ENCODE measurements at regions not wholly inside any gene's neighbourhood (a gene's known extent, or its start where the extent isn't known, plus 50 kb on each side); places are given as distances from the start of the nearest gene placed in this dataset.
"Not testable (repeated sequence)": the region's sequence is repeated elsewhere in the genome, so short reads cannot be mapped to it uniquely, and the experiment has no call there.

GRCh38 chr18:46226461-46226860, 122.3 kb downstream of the HAUS1 start:
- DNase-seq (ENCODE audit: low read depth in 1 of 2, low spot score in 1 of 2) = no peak

- DNase-seq (ENCODE audit: low read depth in 1 of 2, low spot score in 1 of 2) = not testable (repeated sequence)
Measured at GRCh38 chr18:46229641-46230040, 125.5 kb downstream of the HAUS1 start.

GRCh38 chr18:46236156-46236555, 132.0 kb downstream of the HAUS1 start:
- no peak for DNase-seq (ENCODE audit: low read depth in 1 of 2, low spot score in 1 of 2)

GRCh38 chr18:46237891-46238290, 133.7 kb downstream of the HAUS1 start:
- DNase-seq (ENCODE audit: low read depth in 1 of 2, low spot score in 1 of 2) = no peak

- DNase-seq (ENCODE audit: low read depth in 1 of 2, low spot score in 1 of 2) = no peak
Measured at GRCh38 chr18:46239549-46239948, 135.4 kb downstream of the HAUS1 start.

GRCh38 chr18:46239998-46240397, 135.8 kb downstream of the HAUS1 start:
- no peak for DNase-seq (ENCODE audit: low read depth in 1 of 2, low spot score in 1 of 2)

- not testable (repeated sequence) for DNase-seq (ENCODE audit: low read depth in 1 of 2, low spot score in 1 of 2)
Measured at GRCh38 chr18:46241393-46241792, 137.2 kb downstream of the HAUS1 start.

GRCh38 chr18:46242183-46242582, 138.0 kb downstream of the HAUS1 start:
- no peak for DNase-seq (ENCODE audit: low read depth in 1 of 2, low spot score in 1 of 2)

- DNase-seq (ENCODE audit: low read depth in 1 of 2, low spot score in 1 of 2) = no peak
Measured at GRCh38 chr18:46243095-46243494, 138.9 kb downstream of the HAUS1 start.

GRCh38 chr18:46243673-46244072, 139.5 kb downstream of the HAUS1 start:
- DNase-seq (ENCODE audit: low read depth in 1 of 2, low spot score in 1 of 2) = no peak

GRCh38 chr18:46246101-46246500, 141.9 kb downstream of the HAUS1 start:
- no peak for DNase-seq (ENCODE audit: low read depth in 1 of 2, low spot score in 1 of 2)

GRCh38 chr18:46247942-46248341, 143.8 kb downstream of the HAUS1 start:
- DNase-seq (ENCODE audit: low read depth in 1 of 2, low spot score in 1 of 2) = no peak

GRCh38 chr18:46250084-46250811, 146.1 kb downstream of the HAUS1 start:
- DNase-seq (ENCODE audit: low read depth in 1 of 2, low spot score in 1 of 2) = peak in 1 of 2 donors; percentile 14

GRCh38 chr18:46250812-46251173, 146.6 kb downstream of the HAUS1 start:
- no peak for DNase-seq (ENCODE audit: low read depth in 1 of 2, low spot score in 1 of 2)

- DNase-seq (ENCODE audit: low read depth in 1 of 2, low spot score in 1 of 2) = no peak
Measured at GRCh38 chr18:46252759-46253158, 148.6 kb downstream of the HAUS1 start.

GRCh38 chr18:46253498-46253897, 149.3 kb downstream of the HAUS1 start:
- DNase-seq (ENCODE audit: low read depth in 1 of 2, low spot score in 1 of 2) = no peak

GRCh38 chr18:46256078-46256477, 151.9 kb downstream of the HAUS1 start:
- no peak for DNase-seq (ENCODE audit: low read depth in 1 of 2, low spot score in 1 of 2)

GRCh38 chr18:46257366-46257765, 153.2 kb downstream of the HAUS1 start:
- DNase-seq (ENCODE audit: low read depth in 1 of 2, low spot score in 1 of 2) = no peak

GRCh38 chr18:46260016-46260878, 156.1 kb downstream of the HAUS1 start:
- no peak for DNase-seq (ENCODE audit: low read depth in 1 of 2, low spot score in 1 of 2)

- DNase-seq (ENCODE audit: low read depth in 1 of 2, low spot score in 1 of 2) = no peak
Measured at GRCh38 chr18:46260879-46261143, 156.6 kb downstream of the HAUS1 start.

- DNase-seq (ENCODE audit: low read depth in 1 of 2, low spot score in 1 of 2) = no peak
Measured at GRCh38 chr18:46261799-46262198, 157.6 kb downstream of the HAUS1 start.

- no peak for DNase-seq (ENCODE audit: low read depth in 1 of 2, low spot score in 1 of 2)
Measured at GRCh38 chr18:46262856-46263255, 158.7 kb downstream of the HAUS1 start.

- no peak for DNase-seq (ENCODE audit: low read depth in 1 of 2, low spot score in 1 of 2)
Measured at GRCh38 chr18:46264255-46264654, 160.1 kb downstream of the HAUS1 start.

Measured in activated T-helper 1 cell treated with anti-CD3 and anti-CD28 coated beads, Interleukin-2, amount 50 U/mL, for 16 hours (primary cell).